ENCODE measurements at regions not wholly inside any gene's neighbourhood (a gene's known extent, or its start where the extent isn't known, plus 50 kb on each side); places are given as distances from the start of the nearest gene placed in this dataset.

GRCh38 chr13:44815623-44816022, 173.6 kb downstream of the NUFIP1 start (continued):
- no peak for TF ChIP-seq TEF (CRISPR knock-in tag; IDR thresholded peaks at IDR 0.05)
- TF ChIP-seq PHF5A (CRISPR knock-in tag; IDR thresholded peaks at IDR 0.05; ENCODE audit: low read depth, unreplicated experiment) = no peak
- no peak for TF ChIP-seq ZSCAN22 (CRISPR knock-in tag; IDR thresholded peaks at IDR 0.05)
- no peak for TF ChIP-seq MXI1 (IDR thresholded peaks at IDR 0.05; ENCODE audit: borderline replicate concordance, low read depth, low read length)
- TF ChIP-seq SP2 (CRISPR knock-in tag; IDR thresholded peaks at IDR 0.05) = no peak
- TF ChIP-seq ZNF83 (CRISPR knock-in tag; IDR thresholded peaks at IDR 0.05; ENCODE audit: borderline replicate concordance) = no peak
- TF ChIP-seq GATAD2A (CRISPR knock-in tag; IDR thresholded peaks at IDR 0.05) = peak; percentile 51; the same call in 1 of the 2 replicates
- 0 out of 2 replicates have a peak, but pooled peaks have one; percentile 53 for TF ChIP-seq NFE2 (CRISPR knock-in tag; IDR thresholded peaks at IDR 0.05)
- TF ChIP-seq ZNF678 (CRISPR knock-in tag; IDR thresholded peaks at IDR 0.05) = no peak
- TF ChIP-seq ZBTB7B (CRISPR knock-in tag; IDR thresholded peaks at IDR 0.05) = no peak
- TF ChIP-seq HIVEP1 (CRISPR knock-in tag; IDR thresholded peaks at IDR 0.05) = no peak
- 0 out of 2 replicates have a peak, but pooled peaks have one; percentile 19 for TF ChIP-seq SOX13 (IDR thresholded peaks at IDR 0.05)
- peak in 1 of 2 experiments; percentile 76; a peak in 2 of 4 replicates for TF ChIP-seq SOX13 (CRISPR knock-in tag; conservative IDR thresholded peaks at IDR 0.05 in 1 of 2, IDR thresholded peaks at IDR 0.05 in 1 of 2)
- TF ChIP-seq, protein P1, sequence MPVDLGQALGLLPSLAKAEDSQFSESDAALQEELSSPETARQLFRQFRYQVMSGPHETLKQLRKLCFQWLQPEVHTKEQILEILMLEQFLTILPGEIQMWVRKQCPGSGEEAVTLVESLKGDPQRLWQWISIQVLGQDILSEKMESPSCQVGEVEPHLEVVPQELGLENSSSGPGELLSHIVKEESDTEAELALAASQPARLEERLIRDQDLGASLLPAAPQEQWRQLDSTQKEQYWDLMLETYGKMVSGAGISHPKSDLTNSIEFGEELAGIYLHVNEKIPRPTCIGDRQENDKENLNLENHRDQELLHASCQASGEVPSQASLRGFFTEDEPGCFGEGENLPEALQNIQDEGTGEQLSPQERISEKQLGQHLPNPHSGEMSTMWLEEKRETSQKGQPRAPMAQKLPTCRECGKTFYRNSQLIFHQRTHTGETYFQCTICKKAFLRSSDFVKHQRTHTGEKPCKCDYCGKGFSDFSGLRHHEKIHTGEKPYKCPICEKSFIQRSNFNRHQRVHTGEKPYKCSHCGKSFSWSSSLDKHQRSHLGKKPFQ (CRISPR knock-in tag; IDR thresholded peaks at IDR 0.05; ENCODE audit: insufficient replicate concordance) = no peak
- TF ChIP-seq GZF1 (CRISPR knock-in tag; IDR thresholded peaks at IDR 0.05) = no peak
- TF ChIP-seq ZNF720 (CRISPR knock-in tag; IDR thresholded peaks at IDR 0.05) = no peak
- TF ChIP-seq ZMYM2 (CRISPR knock-in tag; IDR thresholded peaks at IDR 0.05) = 0 out of 2 replicates have a peak, but pooled peaks have one; percentile 18
- no peak for TF ChIP-seq ETV5 (CRISPR knock-in tag; IDR thresholded peaks at IDR 0.05; ENCODE audit: borderline replicate concordance)
- no peak for TF ChIP-seq RFX5 (IDR thresholded peaks at IDR 0.05; ENCODE audit: low read depth, low read length)
- TF ChIP-seq CENPX (CRISPR knock-in tag; IDR thresholded peaks at IDR 0.05) = no peak
- TF ChIP-seq ZNF224 (CRISPR knock-in tag; IDR thresholded peaks at IDR 0.05) = no peak
- no peak for TF ChIP-seq BRD4 (CRISPR knock-in tag; IDR thresholded peaks at IDR 0.05)
- no peak for TF ChIP-seq NR2F2 (IDR thresholded peaks at IDR 0.05; ENCODE audit: borderline replicate concordance, low read depth)
- no peak for TF ChIP-seq ARNTL (CRISPR knock-in tag; IDR thresholded peaks at IDR 0.05)
- TF ChIP-seq, protein P2, sequence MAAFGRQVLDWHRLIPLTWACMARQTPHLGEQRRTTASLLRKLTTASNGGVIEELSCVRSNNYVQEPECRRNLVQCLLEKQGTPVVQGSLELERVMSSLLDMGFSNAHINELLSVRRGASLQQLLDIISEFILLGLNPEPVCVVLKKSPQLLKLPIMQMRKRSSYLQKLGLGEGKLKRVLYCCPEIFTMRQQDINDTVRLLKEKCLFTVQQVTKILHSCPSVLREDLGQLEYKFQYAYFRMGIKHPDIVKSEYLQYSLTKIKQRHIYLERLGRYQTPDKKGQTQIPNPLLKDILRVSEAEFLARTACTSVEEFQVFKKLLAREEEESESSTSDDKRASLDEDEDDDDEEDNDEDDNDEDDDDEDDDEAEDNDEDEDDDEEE (CRISPR knock-in tag; IDR thresholded peaks at IDR 0.05) = no peak
- no peak for TF ChIP-seq SMARCC2 (IDR thresholded peaks at IDR 0.05)
- TF ChIP-seq GPBP1L1 (CRISPR knock-in tag; IDR thresholded peaks at IDR 0.05) = no peak
- no peak for TF ChIP-seq ZBTB46 (CRISPR knock-in tag; IDR thresholded peaks at IDR 0.05; ENCODE audit: borderline replicate concordance)
